Ishikawa (cell line): ENCODE measurements at regions not wholly inside any gene's neighbourhood (a gene's known extent, or its start where the extent isn't known, plus 50 kb on each side); places are given as distances from the start of the nearest gene placed in this dataset.

Experiments
- EGR1 ChIP-seq: IDR thresholded peaks from 2 replicates; pipeline ENCODE4 v1.6.1; 2012
- EP300 ChIP-seq: IDR thresholded peaks from 2 replicates; pipeline ENCODE4 v1.6.1; 2012; ENCODE audit warnings: borderline replicate concordance
- FOXM1 ChIP-seq: IDR thresholded peaks from 2 replicates; pipeline ENCODE4 v1.6.1; 2012; ENCODE audit warnings: low read depth, borderline replicate concordance
- RAD21 ChIP-seq: IDR thresholded peaks from 2 replicates; pipeline ENCODE4 v1.6.1; 2012; ENCODE audit warnings: low read depth
- TAF1 ChIP-seq: IDR thresholded peaks from 2 replicates; pipeline ENCODE4 v1.6.1; 2012; ENCODE audit warnings: low read depth, mild to moderate bottlenecking
- TEAD4 ChIP-seq: IDR thresholded peaks from 2 replicates; pipeline ENCODE4 v1.6.1; 2012
- YY1 ChIP-seq: IDR thresholded peaks from 2 replicates; pipeline ENCODE4 v1.6.1; 2012; ENCODE audit warnings: low read depth
- TF ChIP-seq, protein P1 (sequence below): IDR thresholded peaks from 2 replicates; pipeline ENCODE4 v1.6.1; 2012
- TF ChIP-seq, protein P2 (sequence below): IDR thresholded peaks from 2 replicates; pipeline ENCODE4 v1.6.1; 2012

DNA sequence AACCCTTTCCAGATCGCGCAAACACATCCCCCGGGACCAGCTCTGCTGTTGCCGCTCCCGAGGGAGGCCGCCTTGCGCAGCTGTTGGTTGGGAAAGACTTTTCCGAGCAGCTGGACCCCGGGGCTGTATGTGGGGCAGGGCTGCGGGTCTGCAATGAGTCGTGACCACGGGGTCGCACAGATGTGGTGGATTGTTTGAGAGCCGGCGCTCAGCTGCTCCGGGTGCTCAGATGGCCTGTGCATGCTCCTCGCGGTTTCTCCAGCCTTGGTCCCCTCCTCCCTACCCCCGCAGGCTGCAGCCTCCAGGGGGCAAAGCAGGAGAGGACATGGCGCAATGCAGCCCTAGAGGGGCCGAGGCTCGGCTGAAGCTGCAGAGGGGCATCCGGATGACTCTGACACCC, 105.2 kb upstream of the OTOS start:
- no peak for TF ChIP-seq EGR1
- no peak for TF ChIP-seq TAF1
- no peak for TF ChIP-seq TEAD4
- TF ChIP-seq, protein P1, sequence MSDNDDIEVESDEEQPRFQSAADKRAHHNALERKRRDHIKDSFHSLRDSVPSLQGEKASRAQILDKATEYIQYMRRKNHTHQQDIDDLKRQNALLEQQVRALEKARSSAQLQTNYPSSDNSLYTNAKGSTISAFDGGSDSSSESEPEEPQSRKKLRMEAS, result no peak
- no peak for TF ChIP-seq EP300
- TF ChIP-seq, protein P2, sequence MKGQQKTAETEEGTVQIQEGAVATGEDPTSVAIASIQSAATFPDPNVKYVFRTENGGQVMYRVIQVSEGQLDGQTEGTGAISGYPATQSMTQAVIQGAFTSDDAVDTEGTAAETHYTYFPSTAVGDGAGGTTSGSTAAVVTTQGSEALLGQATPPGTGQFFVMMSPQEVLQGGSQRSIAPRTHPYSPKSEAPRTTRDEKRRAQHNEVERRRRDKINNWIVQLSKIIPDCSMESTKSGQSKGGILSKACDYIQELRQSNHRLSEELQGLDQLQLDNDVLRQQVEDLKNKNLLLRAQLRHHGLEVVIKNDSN, result no peak
- no peak for TF ChIP-seq YY1
- no peak for TF ChIP-seq FOXM1
- TF ChIP-seq RAD21, result no peak
